ENCODE measurements at regions not wholly inside any gene's neighbourhood (a gene's known extent, or its start where the extent isn't known, plus 50 kb on each side); places are given as distances from the start of the nearest gene placed in this dataset.
"Not testable (repeated sequence)": the region's sequence is repeated elsewhere in the genome, so short reads cannot be mapped to it uniquely, and the experiment has no call there.

- intact Hi-C loops (cut with micrococcal nuclease): no loop called here
Measured at GRCh38 chr18:22040533-22040932, 128.9 kb upstream of the GATA6 start.

- intact Hi-C loops (cut with micrococcal nuclease): no loop called here
Measured at GRCh38 chr18:22043837-22044236, 125.6 kb upstream of the GATA6 start.

- intact Hi-C loops (cut with micrococcal nuclease): no loop called here
Measured at GRCh38 chr18:22044474-22045220, 124.7 kb upstream of the GATA6 start.

DNA sequence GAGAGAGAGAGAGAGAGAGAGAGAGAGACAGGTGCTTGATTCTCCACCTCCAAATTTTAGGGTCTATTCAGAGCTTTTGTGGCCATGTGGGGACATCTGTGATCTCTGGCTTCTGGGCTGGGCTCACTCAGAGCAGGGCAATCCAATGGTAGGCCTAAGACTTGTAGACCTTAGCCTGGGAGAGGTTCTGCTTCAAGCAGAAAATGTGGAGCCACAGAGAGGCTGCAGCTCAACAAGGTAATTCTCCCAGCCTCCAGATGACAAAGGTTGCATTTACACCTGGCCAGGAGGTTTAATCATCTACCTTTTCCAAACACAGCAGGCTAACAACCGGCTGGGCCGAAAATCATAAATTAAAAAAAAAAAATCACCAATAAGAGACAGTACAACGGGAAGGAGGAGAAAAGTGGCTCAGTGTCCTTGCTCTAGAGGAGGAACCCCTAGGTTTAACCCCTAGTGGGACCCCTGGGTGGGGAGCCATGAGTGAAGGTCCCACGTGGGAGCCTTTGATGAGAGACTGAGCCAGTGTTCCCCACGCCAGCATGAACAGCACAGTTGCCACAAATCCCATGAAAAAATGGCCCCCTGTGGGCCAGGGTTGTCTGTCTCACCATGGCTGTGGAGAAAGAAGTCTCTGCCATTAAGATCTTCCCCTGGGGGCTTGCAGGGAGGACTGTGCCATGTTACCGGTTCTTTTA, 124.0 kb upstream of the GATA6 start:
- intact Hi-C loops (cut with micrococcal nuclease): no loop called here

- intact Hi-C loops (cut with micrococcal nuclease): no loop called here
Measured at GRCh38 chr18:22046473-22046872, 122.9 kb upstream of the GATA6 start.

DNA sequence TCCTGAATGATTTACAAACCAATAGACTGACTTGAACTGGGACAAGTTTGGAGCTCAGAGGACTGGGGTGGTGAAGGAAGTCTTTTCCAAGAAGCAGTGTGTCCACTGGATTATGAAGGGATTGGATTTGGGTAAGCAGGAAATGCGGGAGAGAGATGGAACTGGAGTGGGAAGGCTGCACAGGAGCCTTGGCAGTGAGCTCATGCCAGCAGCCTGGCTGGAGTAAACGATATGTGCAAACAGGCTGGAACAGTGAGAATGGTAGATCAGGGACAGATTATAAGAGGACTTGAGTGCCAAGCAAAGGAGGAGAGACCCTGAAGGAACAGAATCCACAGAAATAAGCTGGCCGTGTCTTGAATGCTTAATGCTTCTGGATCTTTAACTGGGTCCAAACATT, 121.9 kb upstream of the GATA6 start:
- intact Hi-C loops (cut with micrococcal nuclease): no loop called here

DNA sequence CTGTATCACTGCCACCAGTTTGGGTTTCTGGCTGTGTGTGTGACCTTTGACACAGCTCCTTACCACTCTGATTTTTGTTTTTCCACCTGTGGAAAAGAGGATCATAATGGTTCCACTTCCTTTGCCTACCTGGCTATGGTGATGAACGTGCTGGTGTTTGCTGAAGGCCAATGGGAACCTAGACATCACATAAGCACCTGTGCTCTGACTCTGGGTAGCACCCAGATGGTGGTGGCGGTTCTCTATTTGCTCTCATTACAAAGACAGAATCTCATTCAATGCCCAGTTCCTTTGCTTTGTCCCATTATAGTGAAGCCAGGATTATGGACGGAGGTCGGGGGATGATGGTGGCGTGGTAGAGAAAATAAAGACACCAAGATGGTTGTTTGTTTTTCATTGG, 121.2 kb upstream of the GATA6 start:
- intact Hi-C loops (cut with micrococcal nuclease): no loop called here

- intact Hi-C loops (cut with micrococcal nuclease): no loop called here
Measured at GRCh38 chr18:22048932-22049615, 120.3 kb upstream of the GATA6 start.

DNA sequence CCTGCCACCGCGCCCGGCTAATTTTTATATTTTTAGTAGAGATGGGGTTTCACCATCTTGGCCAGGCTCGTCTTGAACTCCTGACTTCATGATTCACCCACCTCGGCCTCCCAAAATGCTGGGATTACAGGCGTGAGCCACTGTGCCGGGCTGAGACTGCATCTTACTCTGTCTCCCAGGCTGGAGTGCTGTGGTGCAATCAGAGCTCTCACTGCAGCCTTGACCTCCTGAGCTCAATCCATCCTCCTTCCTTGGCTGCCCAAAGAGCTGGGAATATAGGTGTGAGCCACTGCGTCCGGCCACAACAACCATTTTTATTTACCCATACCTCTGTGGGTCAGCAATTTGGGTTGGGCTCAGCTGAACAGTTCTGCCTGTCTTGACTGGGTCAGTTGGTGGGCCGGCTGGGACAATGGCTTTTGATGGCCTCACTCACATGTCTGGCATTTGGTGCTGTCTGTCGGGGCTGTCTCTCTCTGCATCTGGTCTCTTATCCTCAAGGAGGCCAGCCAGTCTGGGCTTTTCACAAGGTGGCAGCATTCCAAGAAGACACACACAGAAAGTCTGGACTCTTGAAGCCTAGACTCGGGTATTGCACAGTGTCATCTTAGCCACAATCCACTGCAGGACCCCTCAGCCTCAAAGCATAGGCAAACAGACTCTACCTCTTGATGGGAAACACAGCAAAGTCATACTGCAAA, 116.8 kb upstream of the GATA6 start:
- intact Hi-C loops (cut with micrococcal nuclease): no loop called here

DNA sequence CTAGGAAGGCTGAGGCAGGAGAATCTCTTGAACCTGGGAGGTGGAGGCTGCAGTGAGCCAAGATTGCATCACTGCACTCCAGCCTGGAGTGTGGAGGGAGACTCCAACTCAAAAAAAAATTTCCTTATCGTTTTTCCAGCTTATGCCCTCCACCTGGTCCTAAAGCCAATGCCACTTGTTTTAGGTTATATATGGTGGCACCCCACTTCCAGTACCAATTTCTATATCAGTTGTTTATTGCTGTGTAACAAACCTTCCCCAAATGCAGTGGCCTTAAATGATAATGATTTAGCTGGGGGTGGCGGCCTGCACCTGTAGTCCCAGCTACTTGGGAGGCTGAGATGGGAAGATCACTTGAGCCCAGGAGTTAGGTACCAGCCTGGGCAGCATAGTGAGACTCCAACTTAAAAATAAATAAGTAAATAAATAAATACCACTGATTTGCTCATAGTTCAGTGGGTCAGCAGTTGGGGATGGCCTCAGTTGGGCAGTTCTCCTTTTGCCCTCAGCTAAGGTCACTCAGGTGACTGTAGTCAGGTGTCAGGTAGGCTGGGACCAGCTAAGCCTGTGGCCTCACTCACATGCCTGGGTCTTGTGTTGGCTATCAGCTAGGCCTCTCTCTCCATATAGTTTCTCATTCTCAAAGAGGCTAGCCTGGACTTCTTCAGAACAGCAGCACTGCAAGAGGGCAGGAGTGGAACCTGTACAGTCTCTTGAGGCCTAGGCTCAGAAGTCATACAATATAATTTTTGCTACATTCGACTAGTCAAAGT, 113.7 kb upstream of the GATA6 start:
- intact Hi-C loops (cut with micrococcal nuclease): no loop called here

DNA sequence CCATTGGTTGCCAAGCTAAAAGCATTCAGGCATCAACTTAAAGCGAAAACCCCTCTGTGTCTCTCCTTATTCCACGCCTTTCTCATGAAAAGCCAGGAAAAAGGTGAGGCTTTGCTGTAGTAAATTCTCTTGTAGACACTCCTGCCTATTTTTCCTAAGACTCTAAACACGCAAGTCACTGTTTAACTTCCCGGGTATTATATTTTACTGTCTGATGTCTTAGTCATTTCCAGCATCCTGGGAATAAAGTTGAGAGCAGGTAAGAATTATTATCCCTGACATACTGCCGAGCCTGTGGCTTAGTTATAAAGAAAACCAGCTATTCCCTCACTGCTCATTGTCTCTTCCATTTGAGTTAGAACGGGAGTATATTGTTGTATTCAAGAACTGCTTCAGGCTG, 112.4 kb upstream of the GATA6 start:
- intact Hi-C loops (cut with micrococcal nuclease): no loop called here

GRCh38 chr18:22057908-22058527, 111.4 kb upstream of the GATA6 start:
- intact Hi-C loops (cut with micrococcal nuclease): no loop called here

DNA sequence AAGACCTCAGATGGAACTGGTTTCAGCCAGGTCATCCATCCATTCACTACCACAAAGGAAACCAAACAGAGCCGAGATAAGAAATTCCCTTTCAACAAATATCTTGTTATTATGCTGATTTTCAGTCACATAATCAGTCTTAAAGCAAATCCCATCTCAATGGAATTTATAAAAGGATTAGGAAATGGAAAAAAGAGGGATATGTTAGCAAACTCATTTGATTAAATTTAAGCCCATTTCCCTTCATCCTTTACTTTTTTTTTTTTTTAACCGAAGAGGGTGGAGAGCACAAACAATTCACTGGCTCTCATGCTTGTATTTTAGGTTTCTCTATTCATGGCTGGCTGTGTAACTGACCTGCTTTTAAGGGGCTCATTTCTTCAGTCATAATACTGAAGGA, 109.0 kb upstream of the GATA6 start:
- intact Hi-C loops (cut with micrococcal nuclease): no loop called here

DNA sequence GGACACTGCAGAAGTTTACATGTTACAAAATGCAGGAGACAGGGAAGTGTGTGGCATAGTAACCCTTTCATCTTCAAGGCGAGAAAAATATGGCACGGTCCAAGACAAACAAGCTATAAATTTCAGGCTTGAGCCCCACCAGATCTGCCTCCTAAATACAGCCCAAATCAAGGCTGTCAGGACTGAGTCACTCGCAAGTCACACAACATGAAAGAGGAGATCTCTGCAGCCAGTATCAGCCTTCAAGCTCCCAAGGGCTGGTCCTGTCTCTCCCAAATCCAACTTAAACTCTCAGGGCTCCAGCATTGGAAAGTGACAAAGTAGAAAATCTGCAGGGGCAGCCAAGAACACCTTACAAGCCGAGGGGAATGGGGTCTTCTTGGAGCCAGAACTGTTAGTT, 106.3 kb upstream of the GATA6 start:
- intact Hi-C loops (cut with micrococcal nuclease): no loop called here

DNA sequence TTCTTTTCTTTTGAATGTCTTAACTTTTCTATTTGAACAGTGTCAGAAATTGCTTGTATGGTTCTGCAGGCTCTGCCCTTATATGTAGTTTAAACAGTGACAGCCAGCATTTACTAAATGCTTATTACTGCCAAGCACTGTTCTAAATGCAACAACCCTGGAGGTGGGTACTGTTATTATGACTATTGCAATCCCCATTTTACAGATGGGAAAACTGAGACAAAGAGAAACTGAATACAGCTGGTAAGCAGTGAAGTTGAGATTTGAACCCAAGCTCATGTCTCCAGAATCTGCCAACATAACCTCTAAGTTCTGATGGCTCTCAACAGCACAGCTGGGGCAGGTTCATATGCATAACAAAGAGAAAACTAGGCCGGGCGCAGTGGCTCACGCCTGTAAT, 105.7 kb upstream of the GATA6 start:
- intact Hi-C loops (cut with micrococcal nuclease): no loop called here

- intact Hi-C loops (cut with micrococcal nuclease): no loop called here
Measured at GRCh38 chr18:22064581-22064980, 104.8 kb upstream of the GATA6 start.

GRCh38 chr18:22065311-22065710, 104.1 kb upstream of the GATA6 start:
- intact Hi-C loops (cut with micrococcal nuclease): no loop called here

- intact Hi-C loops (cut with micrococcal nuclease): no loop called here
Measured at GRCh38 chr18:22066083-22066485, 103.3 kb upstream of the GATA6 start.

DNA sequence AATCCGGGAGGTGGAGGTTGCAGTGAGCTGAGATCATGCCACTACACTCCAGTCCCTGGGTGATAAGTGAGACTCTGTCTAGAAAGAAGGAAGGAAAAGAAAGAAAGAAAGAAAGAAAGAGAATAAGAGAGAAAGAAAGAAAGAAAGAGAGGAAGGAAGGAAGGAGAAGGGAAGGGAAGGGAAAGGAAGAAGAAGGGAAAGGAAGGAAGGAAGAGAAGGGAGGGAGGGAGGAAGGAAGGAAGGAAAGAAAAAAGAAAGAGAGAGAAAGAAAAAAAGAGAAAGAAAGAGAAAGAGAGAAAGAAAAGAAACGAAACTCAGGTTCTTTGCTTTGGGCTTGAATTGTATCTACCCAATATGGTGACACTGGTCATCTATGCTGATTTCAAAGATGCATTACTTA, 102.3 kb upstream of the GATA6 start:
- intact Hi-C loops (cut with micrococcal nuclease): no loop called here

- intact Hi-C loops (cut with micrococcal nuclease): no loop called here
Measured at GRCh38 chr18:22067682-22068081, 101.7 kb upstream of the GATA6 start.

DNA sequence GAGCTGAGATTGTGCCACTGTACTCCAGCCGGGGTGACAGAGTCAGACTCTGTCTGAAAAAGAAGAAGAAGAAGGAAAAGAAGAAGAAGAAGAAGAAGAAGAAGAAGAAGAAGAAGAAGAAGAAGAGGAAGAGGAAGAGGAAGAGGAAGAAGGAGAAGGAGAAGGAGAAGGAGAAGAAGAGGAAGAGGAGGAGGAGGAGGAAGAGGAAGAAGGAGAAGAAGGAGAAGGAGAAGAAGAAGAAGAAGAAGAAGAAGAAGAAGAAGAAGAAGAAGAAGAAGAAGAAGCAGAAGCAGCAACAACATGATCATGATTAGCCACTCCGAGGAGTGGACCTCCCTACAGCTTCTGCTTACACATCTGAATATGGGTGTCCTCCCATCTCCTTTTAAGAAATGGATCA, 100.6 kb upstream of the GATA6 start:
- intact Hi-C loops (cut with micrococcal nuclease): not testable (repeated sequence)
